Right atrium auricular region (tissue), 2 donors: ENCODE measurements at regions not wholly inside any gene's neighbourhood (a gene's known extent, or its start where the extent isn't known, plus 50 kb on each side); places are given as distances from the start of the nearest gene placed in this dataset.

Experiments used
- DNase-seq: peaks from one replicate; pipeline ENCODE4 v3.0.0-alpha.2; 2019; ENCODE audit warnings: low spot score
- H3K27ac ChIP-seq, 2 donors: fragments of 200-600 bp; sonication (generic); 1 replicate in 1 of 2; 2 replicates in 1 of 2; pipeline ENCODE4 v1.5.1; 2016 to 2019
- H3K27me3 ChIP-seq, 2 donors: fragments of 200-600 bp; sonication (generic); one replicate each; pipeline versions ENCODE4 v1.5.1 to v1.6.0; 2017 to 2019
- H3K36me3 ChIP-seq: fragments of 200-600 bp; sonication (generic); one replicate; pipeline ENCODE4 v1.5.1; 2016
- H3K4me1 ChIP-seq, 2 donors: fragments of 200-600 bp; sonication (generic); one replicate each; pipeline versions ENCODE4 v1.5.1 to v1.6.0; 2017 to 2019
- H3K4me3 ChIP-seq, 2 donors: fragments of 200-600 bp; sonication (generic); 1 replicate in 1 of 2; 2 replicates in 1 of 2; pipeline ENCODE4 v1.5.1; 2017 to 2019; ENCODE audit warnings: mild to moderate bottlenecking in 1 of 2, moderate library complexity in 1 of 2
- H3K9me3 ChIP-seq, 2 donors: fragments of 200-600 bp; sonication (generic); one replicate each; pipeline ENCODE4 v1.5.1; 2019
- TF ChIP-seq, protein P1 (sequence below), 2 donors: fragments of 200-600 bp; sonication (generic); IDR thresholded peaks; one replicate each; pipeline ENCODE4 v1.5.1; 2019; ENCODE audit warnings: antibody characterized with exemption in 2 of 2

GRCh38 chr5:139733698-139734538, 61.7 kb upstream of the PSD2 start:
- no peak for DNase-seq
- Histone ChIP-seq H3K36me3 (no peaks in the 10 kb centered on the region), H3K9me3 (no peaks in the 10 kb centered on the region), H3K27me3 (no peaks in the 10 kb centered on the region), H3K27ac (no peak overlapping the region), H3K4me3 (no peak overlapping the region), H3K4me1 (peaks cover 0 to 7% of the 10 kb centered on the region in 2 donors)
- TF ChIP-seq, protein P1, sequence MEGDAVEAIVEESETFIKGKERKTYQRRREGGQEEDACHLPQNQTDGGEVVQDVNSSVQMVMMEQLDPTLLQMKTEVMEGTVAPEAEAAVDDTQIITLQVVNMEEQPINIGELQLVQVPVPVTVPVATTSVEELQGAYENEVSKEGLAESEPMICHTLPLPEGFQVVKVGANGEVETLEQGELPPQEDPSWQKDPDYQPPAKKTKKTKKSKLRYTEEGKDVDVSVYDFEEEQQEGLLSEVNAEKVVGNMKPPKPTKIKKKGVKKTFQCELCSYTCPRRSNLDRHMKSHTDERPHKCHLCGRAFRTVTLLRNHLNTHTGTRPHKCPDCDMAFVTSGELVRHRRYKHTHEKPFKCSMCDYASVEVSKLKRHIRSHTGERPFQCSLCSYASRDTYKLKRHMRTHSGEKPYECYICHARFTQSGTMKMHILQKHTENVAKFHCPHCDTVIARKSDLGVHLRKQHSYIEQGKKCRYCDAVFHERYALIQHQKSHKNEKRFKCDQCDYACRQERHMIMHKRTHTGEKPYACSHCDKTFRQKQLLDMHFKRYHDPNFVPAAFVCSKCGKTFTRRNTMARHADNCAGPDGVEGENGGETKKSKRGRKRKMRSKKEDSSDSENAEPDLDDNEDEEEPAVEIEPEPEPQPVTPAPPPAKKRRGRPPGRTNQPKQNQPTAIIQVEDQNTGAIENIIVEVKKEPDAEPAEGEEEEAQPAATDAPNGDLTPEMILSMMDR (IDR thresholded peaks at IDR 0.05) = no peak

DNA sequence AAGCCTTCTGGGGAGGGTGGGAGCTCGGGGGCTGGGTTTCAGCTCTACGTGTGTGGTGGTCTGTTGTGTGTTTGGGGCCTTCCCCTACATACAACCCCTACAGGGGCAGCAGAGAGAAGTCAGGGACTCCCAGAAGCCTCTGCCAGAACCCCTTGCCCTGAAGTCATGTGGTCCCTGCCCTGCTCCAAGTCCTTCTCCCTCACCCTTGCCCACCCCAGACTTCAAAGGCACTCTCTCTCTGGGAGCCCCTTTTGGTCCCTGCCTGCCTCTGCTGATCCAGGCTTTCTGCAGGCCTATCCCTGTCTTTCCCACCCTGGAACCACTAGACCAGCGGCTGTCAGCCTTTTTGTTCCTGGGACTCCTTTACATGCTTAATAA, 61.1 kb upstream of the PSD2 start:
- Histone ChIP-seq H3K27ac (no peak overlapping the region), H3K4me3 (no peak overlapping the region), H3K36me3 (no peaks in the 10 kb centered on the region), H3K27me3 (no peaks in the 10 kb centered on the region), H3K9me3 (no peaks in the 10 kb centered on the region), H3K4me1 (peaks cover 0 to 7% of the 10 kb centered on the region in 2 donors)
- DNase-seq = no peak
- TF ChIP-seq, protein P1 (IDR thresholded peaks at IDR 0.05) = no peak

- no peak for DNase-seq
- Histone ChIP-seq H3K27ac (no peak overlapping the region), H3K4me3 (no peak overlapping the region), H3K27me3 (no peaks in the 10 kb centered on the region), H3K9me3 (no peaks in the 10 kb centered on the region), H3K4me1 (peaks cover 0 to 7% of the 10 kb centered on the region in 2 donors), H3K36me3 (no peaks in the 10 kb centered on the region)
- TF ChIP-seq, protein P1 (IDR thresholded peaks at IDR 0.05) = no peak
Observed at GRCh38 chr5:139738193-139739149, 57.1 kb upstream of the PSD2 start.

GRCh38 chr5:139739150-139739974, 56.2 kb upstream of the PSD2 start:
- DNase-seq = no peak
- Histone ChIP-seq H3K4me1 (peaks cover 0 to 7% of the 10 kb centered on the region in 2 donors), H3K27me3 (no peaks in the 10 kb centered on the region), H3K36me3 (no peaks in the 10 kb centered on the region), H3K4me3 (no peak overlapping the region), H3K9me3 (no peaks in the 10 kb centered on the region), H3K27ac (no peak overlapping the region)
- TF ChIP-seq, protein P1 (IDR thresholded peaks at IDR 0.05) = no peak
